ENCODE measurements at regions not wholly inside any gene's neighbourhood (a gene's known extent, or its start where the extent isn't known, plus 50 kb on each side); places are given as distances from the start of the nearest gene placed in this dataset.

- no peak overlapping the region for H3K9ac ChIP-seq (ENCODE audit: low read depth, low read length)
- no peak overlapping the region for H3K4ac ChIP-seq (ENCODE audit: low read depth, low read length)
- no peaks in the 10 kb centered on the region for H3K27me3 ChIP-seq (ENCODE audit: control insufficient read depth, insufficient read depth, low read length)
- H3K56ac ChIP-seq (ENCODE audit: extremely low read depth, insufficient read depth, low read length): no peak overlapping the region
- CTCF ChIA-PET: no interaction called here
- H2AK9ac ChIP-seq (replicated peaks; ENCODE audit: low read depth, low read length, poor library complexity): no peak overlapping the region
- no peak overlapping the region for H2AK5ac ChIP-seq (ENCODE audit: low read depth, low read length)
- H3K4me3 ChIP-seq (ENCODE audit: insufficient read depth, low read depth, low read length): no peak overlapping the region
- no peak overlapping the region for H3K4me2 ChIP-seq (ENCODE audit: low read depth, low read length)
- no peak overlapping the region for H3K23ac ChIP-seq (ENCODE audit: low read depth, low read length)
- ATAC-seq (ENCODE audit: low read depth): no peak
- no peak overlapping the region for H3K27ac ChIP-seq (ENCODE audit: insufficient read depth, low read length)
- H2BK20ac ChIP-seq (ENCODE audit: low read depth, low read length): no peak overlapping the region
- no peak overlapping the region for H2BK5ac ChIP-seq (ENCODE audit: low read depth, low read length, poor library complexity, severe bottlenecking)
- dilution Hi-C loops (cut with HindIII; ENCODE audit: low sequenced_read_pairs, unreplicated experiment): no loop called here
- DNase-seq: no peak
- intact Hi-C loops (cut with micrococcal nuclease): no loop called here
- no peaks in the 10 kb centered on the region for H3K79me1 ChIP-seq (ENCODE audit: low read depth in 1 of 2, low read length in 2 of 2)
- POLR2A ChIA-PET (ENCODE audit: unreplicated experiment): no interaction called here
- in situ Hi-C loops (cut with MboI; ENCODE audit: low sequenced_read_pairs): no loop called here
- no peak overlapping the region for H4K5ac ChIP-seq (ENCODE audit: low read depth, low read length)
- no peak for TF ChIP-seq RAD21 (IDR thresholded peaks at IDR 0.05; ENCODE audit: low read length)
- no peak for TF ChIP-seq MAZ (IDR thresholded peaks at IDR 0.05; ENCODE audit: borderline replicate concordance, low read depth, low read length)
- peak; percentile 65; the same call in 1 of the 2 replicates for TF ChIP-seq CEBPB (IDR thresholded peaks at IDR 0.05; ENCODE audit: low read depth, low read length)
- no peak overlapping the region for H2BK15ac ChIP-seq (ENCODE audit: low read depth, low read length)
- H2BK120ac ChIP-seq (ENCODE audit: low read depth, low read length): no peak overlapping the region
- peaks cover 9% of the 10 kb centered on the region; the same call in 1 of the 2 replicates for H3K4me1 ChIP-seq (ENCODE audit: control insufficient read depth, insufficient read depth, low read length)
- no peak overlapping the region for H2AFZ ChIP-seq (replicated peaks; ENCODE audit: low read length, poor library complexity)
- no peaks in the 10 kb centered on the region for H3K36me3 ChIP-seq (ENCODE audit: control insufficient read depth, insufficient read depth, low read length)
- H4K8ac ChIP-seq (ENCODE audit: low read depth in 2 of 2, low read length in 2 of 2): no peak overlapping the region
- no peaks in the 10 kb centered on the region for H3K9me1 ChIP-seq (ENCODE audit: insufficient read depth, low read length)
- no peaks in the 10 kb centered on the region for H3K9me3 ChIP-seq (ENCODE audit: control insufficient read depth, insufficient read depth, low read length)
- no TSS peak for BruUV-seq (replicated peaks)
- no peak overlapping the region for H3K18ac ChIP-seq (ENCODE audit: low read depth, low read length)
- no peak overlapping the region for H3K14ac ChIP-seq (replicated peaks; ENCODE audit: low read depth, low read length)
- no peak overlapping the region for H4K91ac ChIP-seq (ENCODE audit: insufficient read depth, low read depth, low read length)
- 80% methylated on average over 3 of the region's 5 CpGs; no CpG with 5 or more reads in 1 of the 2 experiments for WGBS, 2 experiments (ENCODE audit: extremely low coverage in 2 of 2, insufficient read length in 1 of 2)
- no peaks in the 10 kb centered on the region for H4K20me1 ChIP-seq (ENCODE audit: insufficient read depth, low read length)
Observed at GRCh38 chr15:87740655-87741344, 515.7 kb downstream of the NTRK3 start.
